Loucy (cell line): ENCODE measurements at regions not wholly inside any gene's neighbourhood (a gene's known extent, or its start where the extent isn't known, plus 50 kb on each side); places are given as distances from the start of the nearest gene placed in this dataset.

Experiments used
- H2AFZ ChIP-seq: fragments of 200-600 bp; sonication (generic); 2 replicates; pipeline ENCODE4 v1.6.0; 2016; ENCODE audit warnings: antibody characterized with exemption, mild to moderate bottlenecking, low read length, moderate library complexity
- H3F3A ChIP-seq: fragments of 200-600 bp; 2 replicates; pipeline ENCODE4 v1.6.0; 2016; ENCODE audit warnings: antibody characterized with exemption, low read depth, mild to moderate bottlenecking
- H3K27me3 ChIP-seq: fragments of 200-600 bp; sonication (generic); 2 replicates; pipeline ENCODE4 v1.6.1; 2014; ENCODE audit warnings: low read length, mild to moderate bottlenecking; ENCODE audit not compliant: insufficient read depth, poor library complexity, severe bottlenecking
- H3K36me3 ChIP-seq: fragments of 200-600 bp; sonication (generic); 2 replicates; pipeline ENCODE4 v1.6.1; 2016; ENCODE audit warnings: low read length; ENCODE audit not compliant: insufficient read depth
- H3K4me1 ChIP-seq: fragments of 200-600 bp; sonication (generic); 2 replicates; pipeline ENCODE4 v1.5.1; 2014; ENCODE audit warnings: low read length, mild to moderate bottlenecking; ENCODE audit not compliant: insufficient read depth, poor library complexity, severe bottlenecking
- H3K4me2 ChIP-seq: fragments of 200-600 bp; sonication (generic); 2 replicates; pipeline ENCODE4 v1.6.0; 2014; ENCODE audit warnings: antibody characterized with exemption, low read length, low read depth, mild to moderate bottlenecking; ENCODE audit not compliant: poor library complexity, severe bottlenecking
- H3K4me3 ChIP-seq: fragments of 200-600 bp; sonication (generic); 2 replicates; pipeline ENCODE4 v1.5.1; 2014; ENCODE audit warnings: low read length, mild to moderate bottlenecking, mixed read lengths; ENCODE audit not compliant: poor library complexity, severe bottlenecking
- H3K79me2 ChIP-seq: fragments of 200-600 bp; sonication (generic); 2 replicates; pipeline ENCODE4 v1.6.1; 2014; ENCODE audit warnings: low read length; ENCODE audit not compliant: insufficient read depth
- H3K9ac ChIP-seq: fragments of 200-600 bp; sonication (generic); 2 replicates; pipeline ENCODE4 v1.6.0; 2014; ENCODE audit warnings: mild to moderate bottlenecking, low read depth, low read length, moderate library complexity; ENCODE audit not compliant: poor library complexity, severe bottlenecking
- H3K9me2 ChIP-seq: fragments of 200-600 bp; sonication (generic); replicated peaks from 2 replicates; pipeline ENCODE4 v1.6.1; 2016; ENCODE audit warnings: low read depth, low read length, mixed read lengths
- H3K9me3 ChIP-seq: fragments of 200-600 bp; sonication (generic); 2 replicates; pipeline ENCODE4 v1.6.1; 2014; ENCODE audit warnings: mild to moderate bottlenecking, antibody characterized with exemption, low read length, low read depth; ENCODE audit not compliant: insufficient read depth
- H4K20me1 ChIP-seq: fragments of 200-600 bp; sonication (generic); 2 replicates; pipeline ENCODE4 v1.6.0; 2014; ENCODE audit warnings: antibody characterized with exemption, low read length, mild to moderate bottlenecking; ENCODE audit not compliant: insufficient read depth, poor library complexity, severe bottlenecking
- EZH2phosphoT487 ChIP-seq: fragments of 200-600 bp; IDR thresholded peaks from 2 replicates; pipeline ENCODE4 v1.6.1; 2018; ENCODE audit warnings: antibody characterized with exemption, mild to moderate bottlenecking, moderate library complexity, borderline replicate concordance
- TF ChIP-seq, protein P1 (sequence below): fragments of 200-600 bp; sonication (generic); conservative IDR thresholded peaks from 2 replicates; pipeline ENCODE4 v1.5.1; 2014; ENCODE audit warnings: mild to moderate bottlenecking, antibody characterized with exemption, low read length

DNA sequence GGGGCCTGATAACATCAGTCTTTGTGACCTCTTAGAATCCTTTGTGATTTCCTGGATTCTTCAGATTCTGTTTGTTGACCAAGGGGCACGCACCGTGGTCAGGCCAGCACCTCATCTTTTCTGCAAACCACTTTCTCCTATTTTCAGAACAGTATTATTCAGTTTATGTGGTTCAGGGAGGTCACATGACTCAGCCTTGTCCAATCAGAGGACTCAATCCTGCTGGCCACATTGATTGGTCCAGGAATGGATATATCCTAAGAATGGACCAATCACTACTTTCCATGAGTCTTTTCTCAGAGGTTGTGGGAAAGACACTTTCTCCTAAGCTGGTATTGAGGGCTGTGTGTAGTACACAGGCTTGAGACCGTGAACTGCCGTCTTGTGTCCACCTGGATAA is 123.1 kb upstream of the EEF2KMT start:
- Histone ChIP-seq H3K4me2 (no peak overlapping the region), H3K9me2 (no peaks in the 10 kb centered on the region), H3K79me2 (no peaks in the 10 kb centered on the region), H3K27me3 (no peaks in the 10 kb centered on the region), H2AFZ (no peak overlapping the region), H3K36me3 (no peaks in the 10 kb centered on the region), H3K9ac (no peak overlapping the region), H4K20me1 (no peaks in the 10 kb centered on the region), H3K4me3 (no peak overlapping the region), H3F3A (no peaks in the 10 kb centered on the region), H3K4me1 (no peaks in the 10 kb centered on the region), H3K9me3 (no peaks in the 10 kb centered on the region)
- no peak for TF ChIP-seq EZH2phosphoT487
- TF ChIP-seq, protein P1, sequence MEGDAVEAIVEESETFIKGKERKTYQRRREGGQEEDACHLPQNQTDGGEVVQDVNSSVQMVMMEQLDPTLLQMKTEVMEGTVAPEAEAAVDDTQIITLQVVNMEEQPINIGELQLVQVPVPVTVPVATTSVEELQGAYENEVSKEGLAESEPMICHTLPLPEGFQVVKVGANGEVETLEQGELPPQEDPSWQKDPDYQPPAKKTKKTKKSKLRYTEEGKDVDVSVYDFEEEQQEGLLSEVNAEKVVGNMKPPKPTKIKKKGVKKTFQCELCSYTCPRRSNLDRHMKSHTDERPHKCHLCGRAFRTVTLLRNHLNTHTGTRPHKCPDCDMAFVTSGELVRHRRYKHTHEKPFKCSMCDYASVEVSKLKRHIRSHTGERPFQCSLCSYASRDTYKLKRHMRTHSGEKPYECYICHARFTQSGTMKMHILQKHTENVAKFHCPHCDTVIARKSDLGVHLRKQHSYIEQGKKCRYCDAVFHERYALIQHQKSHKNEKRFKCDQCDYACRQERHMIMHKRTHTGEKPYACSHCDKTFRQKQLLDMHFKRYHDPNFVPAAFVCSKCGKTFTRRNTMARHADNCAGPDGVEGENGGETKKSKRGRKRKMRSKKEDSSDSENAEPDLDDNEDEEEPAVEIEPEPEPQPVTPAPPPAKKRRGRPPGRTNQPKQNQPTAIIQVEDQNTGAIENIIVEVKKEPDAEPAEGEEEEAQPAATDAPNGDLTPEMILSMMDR, result no peak

DNA sequence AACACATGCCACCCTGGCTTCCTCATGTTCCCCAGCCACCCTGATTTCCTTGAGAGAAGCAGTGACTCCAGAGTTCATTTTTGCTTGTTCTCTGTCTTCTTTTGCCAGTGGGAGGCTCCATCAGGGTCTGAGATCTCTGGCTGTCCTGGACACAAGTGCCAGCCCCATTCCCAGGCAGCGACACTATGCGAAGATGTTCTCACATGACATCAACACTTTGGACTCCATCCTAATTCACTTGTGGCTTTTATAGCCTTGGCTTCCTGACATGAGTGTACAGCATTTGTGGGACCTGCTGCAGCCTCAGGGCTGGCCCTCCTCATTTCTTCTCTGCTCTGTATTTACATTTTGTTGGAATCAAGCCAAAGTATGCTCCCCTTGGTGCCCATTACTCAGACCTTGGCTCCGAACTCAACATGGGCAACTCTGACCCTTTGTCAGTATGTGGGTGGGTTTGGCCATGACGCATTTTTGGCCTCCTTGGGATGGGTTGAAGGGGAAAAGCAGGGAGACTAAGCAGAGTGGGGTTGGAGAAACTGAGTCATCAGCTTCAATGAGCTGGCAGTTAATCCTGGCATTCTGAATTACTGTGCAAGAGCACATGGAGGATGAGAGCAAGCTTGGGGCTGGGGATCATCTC is 119.0 kb upstream of the EEF2KMT start:
- no peaks in the 10 kb centered on the region for H3K9me3 ChIP-seq
- H3K4me3 ChIP-seq, result no peak overlapping the region
- H3K9ac ChIP-seq, result no peak overlapping the region
- no peak for TF ChIP-seq EZH2phosphoT487
- TF ChIP-seq, protein P1, result no peak
- no peaks in the 10 kb centered on the region for H3K9me2 ChIP-seq
- no peak overlapping the region for H2AFZ ChIP-seq
- H3K4me1 ChIP-seq, result no peaks in the 10 kb centered on the region
- H4K20me1 ChIP-seq, result no peaks in the 10 kb centered on the region
- H3K4me2 ChIP-seq, result no peak overlapping the region
- no peaks in the 10 kb centered on the region for H3K27me3 ChIP-seq
- H3K79me2 ChIP-seq, result no peaks in the 10 kb centered on the region
- no peaks in the 10 kb centered on the region for H3K36me3 ChIP-seq
- no peaks in the 10 kb centered on the region for H3F3A ChIP-seq

DNA sequence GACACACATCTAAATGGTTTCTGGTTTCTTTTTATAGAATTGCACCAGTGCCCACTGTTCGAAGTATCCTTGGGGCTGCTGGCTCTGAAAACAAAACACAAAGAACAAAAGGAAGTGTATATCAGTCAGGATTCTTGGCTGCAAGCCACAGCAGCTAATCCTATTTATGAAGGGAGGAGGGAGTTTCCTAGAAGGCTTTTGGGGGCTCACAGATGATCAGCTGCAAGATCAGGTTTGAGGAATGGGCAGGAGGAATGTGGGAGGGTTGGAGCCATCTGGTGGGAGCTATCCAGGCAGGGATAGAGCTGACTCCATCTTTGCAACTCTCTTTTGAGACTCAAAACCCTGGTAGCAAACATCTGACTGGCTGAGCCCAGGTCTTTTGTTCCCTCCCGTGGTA is 118.3 kb upstream of the EEF2KMT start:
- no peak for TF ChIP-seq EZH2phosphoT487
- TF ChIP-seq, protein P1, result no peak
- Histone ChIP-seq H3K9me2 (no peaks in the 10 kb centered on the region), H3K27me3 (no peaks in the 10 kb centered on the region)

More for the DNA sequence above, 118.3 kb upstream of the EEF2KMT start:
- Histone ChIP-seq H3K9ac (no peak overlapping the region), H2AFZ (no peak overlapping the region), H3K4me3 (no peak overlapping the region), H3K79me2 (no peaks in the 10 kb centered on the region), H3K36me3 (no peaks in the 10 kb centered on the region), H3K4me1 (no peaks in the 10 kb centered on the region), H3F3A (no peaks in the 10 kb centered on the region), H3K9me3 (no peaks in the 10 kb centered on the region), H3K4me2 (no peak overlapping the region), H4K20me1 (no peaks in the 10 kb centered on the region)
